Spleen (tissue), 7 donors: ENCODE measurements at regions not wholly inside any gene's neighbourhood (a gene's known extent, or its start where the extent isn't known, plus 50 kb on each side); places are given as distances from the start of the nearest gene placed in this dataset.

Experiments
- POLR2A ChIP-seq, 3 donors: fragments of 450-650 bp; IDR thresholded peaks; one replicate each; pipeline ENCODE4 v1.5.1; 2017; ENCODE audit warnings: antibody characterized with exemption in 3 of 3, mild to moderate bottlenecking in 1 of 3
- POLR2AphosphoS5 ChIP-seq, 3 donors: sonication (generic); formaldehyde crosslinking; IDR thresholded peaks; one replicate each; pipeline ENCODE4 v1.5.1; 2017; ENCODE audit warnings: antibody characterized with exemption in 3 of 3
- TF ChIP-seq, protein P1 (sequence below), 11 experiments: fragments of 200-600 bp in 7 of 11; fragments of 450-650 bp in 4 of 11; sonication (generic) in 4 of 11; IDR thresholded peaks in 8 of 11; conservative IDR thresholded peaks in 3 of 11; 1 replicate in 7 of 11; 2 replicates in 4 of 11; pipeline versions ENCODE4 v1.4.0 to v1.8.0; 2016 to 2021; ENCODE audit warnings: antibody characterized with exemption in 11 of 11, inconsistent platforms in 4 of 11, mild to moderate bottlenecking in 1 of 11
- donor health status: DM: no; HTN: no; CAD: no; lungs with moderate emphysema.
- donor health status: DM: no; HTN: no; CAD: no.
- donor health status: DM: no; HTN: no; CAD: no.

DNA sequence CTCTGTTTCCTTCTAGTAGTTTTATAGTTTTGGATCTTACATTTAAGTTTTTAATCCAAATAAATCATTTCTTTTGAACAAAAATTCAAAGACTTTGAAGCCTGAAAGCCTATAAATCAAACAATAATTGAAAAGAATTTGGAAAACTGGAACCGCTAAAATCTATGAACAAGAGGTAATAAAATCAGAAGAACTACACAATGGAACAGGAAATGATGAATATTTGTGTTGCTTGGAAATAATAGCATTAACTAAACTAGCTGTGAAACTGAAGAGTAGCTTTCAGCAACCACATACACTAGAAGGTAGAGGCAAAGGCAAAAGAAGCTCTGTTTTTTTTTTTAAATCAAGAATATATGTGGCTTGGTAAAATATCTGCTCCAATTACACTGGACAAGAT is 147.9 kb upstream of the ABI3BP start:
- TF ChIP-seq, protein P1, sequence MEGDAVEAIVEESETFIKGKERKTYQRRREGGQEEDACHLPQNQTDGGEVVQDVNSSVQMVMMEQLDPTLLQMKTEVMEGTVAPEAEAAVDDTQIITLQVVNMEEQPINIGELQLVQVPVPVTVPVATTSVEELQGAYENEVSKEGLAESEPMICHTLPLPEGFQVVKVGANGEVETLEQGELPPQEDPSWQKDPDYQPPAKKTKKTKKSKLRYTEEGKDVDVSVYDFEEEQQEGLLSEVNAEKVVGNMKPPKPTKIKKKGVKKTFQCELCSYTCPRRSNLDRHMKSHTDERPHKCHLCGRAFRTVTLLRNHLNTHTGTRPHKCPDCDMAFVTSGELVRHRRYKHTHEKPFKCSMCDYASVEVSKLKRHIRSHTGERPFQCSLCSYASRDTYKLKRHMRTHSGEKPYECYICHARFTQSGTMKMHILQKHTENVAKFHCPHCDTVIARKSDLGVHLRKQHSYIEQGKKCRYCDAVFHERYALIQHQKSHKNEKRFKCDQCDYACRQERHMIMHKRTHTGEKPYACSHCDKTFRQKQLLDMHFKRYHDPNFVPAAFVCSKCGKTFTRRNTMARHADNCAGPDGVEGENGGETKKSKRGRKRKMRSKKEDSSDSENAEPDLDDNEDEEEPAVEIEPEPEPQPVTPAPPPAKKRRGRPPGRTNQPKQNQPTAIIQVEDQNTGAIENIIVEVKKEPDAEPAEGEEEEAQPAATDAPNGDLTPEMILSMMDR (IDR thresholded peaks at IDR 0.05 in 8 of 11, conservative IDR thresholded peaks at IDR 0.05 in 3 of 11): no peak
- TF ChIP-seq POLR2A (IDR thresholded peaks at IDR 0.05) (no peak), POLR2AphosphoS5 (IDR thresholded peaks at IDR 0.05) (no peak)
